ENCODE measurements at regions not wholly inside any gene's neighbourhood (a gene's known extent, or its start where the extent isn't known, plus 50 kb on each side); places are given as distances from the start of the nearest gene placed in this dataset.

- no peak for DNase-seq (ENCODE audit: extremely low spot score, unreplicated experiment)
- H3K27me3 Mint-ChIP-seq, result no peaks in the 10 kb centered on the region
- no peaks in the 10 kb centered on the region for H3K36me3 Mint-ChIP-seq
- H3K9me3 Mint-ChIP-seq, result peaks cover 4% of the 10 kb centered on the region
- no peak overlapping the region for H3K4me3 Mint-ChIP-seq
- H3K27ac Mint-ChIP-seq, result peak overlapping the region; percentile 27
- TF ChIP-seq, protein P1, sequence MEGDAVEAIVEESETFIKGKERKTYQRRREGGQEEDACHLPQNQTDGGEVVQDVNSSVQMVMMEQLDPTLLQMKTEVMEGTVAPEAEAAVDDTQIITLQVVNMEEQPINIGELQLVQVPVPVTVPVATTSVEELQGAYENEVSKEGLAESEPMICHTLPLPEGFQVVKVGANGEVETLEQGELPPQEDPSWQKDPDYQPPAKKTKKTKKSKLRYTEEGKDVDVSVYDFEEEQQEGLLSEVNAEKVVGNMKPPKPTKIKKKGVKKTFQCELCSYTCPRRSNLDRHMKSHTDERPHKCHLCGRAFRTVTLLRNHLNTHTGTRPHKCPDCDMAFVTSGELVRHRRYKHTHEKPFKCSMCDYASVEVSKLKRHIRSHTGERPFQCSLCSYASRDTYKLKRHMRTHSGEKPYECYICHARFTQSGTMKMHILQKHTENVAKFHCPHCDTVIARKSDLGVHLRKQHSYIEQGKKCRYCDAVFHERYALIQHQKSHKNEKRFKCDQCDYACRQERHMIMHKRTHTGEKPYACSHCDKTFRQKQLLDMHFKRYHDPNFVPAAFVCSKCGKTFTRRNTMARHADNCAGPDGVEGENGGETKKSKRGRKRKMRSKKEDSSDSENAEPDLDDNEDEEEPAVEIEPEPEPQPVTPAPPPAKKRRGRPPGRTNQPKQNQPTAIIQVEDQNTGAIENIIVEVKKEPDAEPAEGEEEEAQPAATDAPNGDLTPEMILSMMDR (conservative IDR thresholded peaks at IDR 0.05), result no peak
- no peaks in the 10 kb centered on the region for H3K4me1 Mint-ChIP-seq (ENCODE audit: unreplicated experiment)
These were observed 139.0 kb upstream of the MKLN1 start for GRCh38 chr7:131188367-131189339.

- Mint-ChIP-seq H3K4me1 (ENCODE audit: unreplicated experiment) (no peaks in the 10 kb centered on the region), H3K4me3 (no peak overlapping the region), H3K36me3 (no peaks in the 10 kb centered on the region), H3K27ac (no peak overlapping the region), H3K27me3 (no peaks in the 10 kb centered on the region), H3K9me3 (peaks cover 4% of the 10 kb centered on the region)
- no peak for DNase-seq (ENCODE audit: extremely low spot score, unreplicated experiment)
- TF ChIP-seq, protein P1 (conservative IDR thresholded peaks at IDR 0.05), result no peak
These were observed 138.2 kb upstream of the MKLN1 start for GRCh38 chr7:131189488-131189887.

GRCh38 chr7:131190146-131190545 is 137.5 kb upstream of the MKLN1 start:
- no peaks in the 10 kb centered on the region for H3K36me3 Mint-ChIP-seq
- H3K27me3 Mint-ChIP-seq, result no peaks in the 10 kb centered on the region
- TF ChIP-seq, protein P1 (conservative IDR thresholded peaks at IDR 0.05), result no peak
- no peaks in the 10 kb centered on the region for H3K4me1 Mint-ChIP-seq (ENCODE audit: unreplicated experiment)
- no peak overlapping the region for H3K27ac Mint-ChIP-seq
- no peak overlapping the region for H3K4me3 Mint-ChIP-seq
- DNase-seq (ENCODE audit: extremely low spot score, unreplicated experiment), result no peak
- H3K9me3 Mint-ChIP-seq, result peaks cover 4% of the 10 kb centered on the region

GRCh38 chr7:131190581-131190980 is 137.1 kb upstream of the MKLN1 start:
- H3K4me3 Mint-ChIP-seq, result no peak overlapping the region
- H3K9me3 Mint-ChIP-seq, result peaks cover 4% of the 10 kb centered on the region
- H3K27me3 Mint-ChIP-seq, result no peaks in the 10 kb centered on the region
- no peaks in the 10 kb centered on the region for H3K4me1 Mint-ChIP-seq (ENCODE audit: unreplicated experiment)
- H3K27ac Mint-ChIP-seq, result no peak overlapping the region
- TF ChIP-seq, protein P1 (conservative IDR thresholded peaks at IDR 0.05), result no peak
- DNase-seq (ENCODE audit: extremely low spot score, unreplicated experiment), result no peak
- no peaks in the 10 kb centered on the region for H3K36me3 Mint-ChIP-seq

DNA sequence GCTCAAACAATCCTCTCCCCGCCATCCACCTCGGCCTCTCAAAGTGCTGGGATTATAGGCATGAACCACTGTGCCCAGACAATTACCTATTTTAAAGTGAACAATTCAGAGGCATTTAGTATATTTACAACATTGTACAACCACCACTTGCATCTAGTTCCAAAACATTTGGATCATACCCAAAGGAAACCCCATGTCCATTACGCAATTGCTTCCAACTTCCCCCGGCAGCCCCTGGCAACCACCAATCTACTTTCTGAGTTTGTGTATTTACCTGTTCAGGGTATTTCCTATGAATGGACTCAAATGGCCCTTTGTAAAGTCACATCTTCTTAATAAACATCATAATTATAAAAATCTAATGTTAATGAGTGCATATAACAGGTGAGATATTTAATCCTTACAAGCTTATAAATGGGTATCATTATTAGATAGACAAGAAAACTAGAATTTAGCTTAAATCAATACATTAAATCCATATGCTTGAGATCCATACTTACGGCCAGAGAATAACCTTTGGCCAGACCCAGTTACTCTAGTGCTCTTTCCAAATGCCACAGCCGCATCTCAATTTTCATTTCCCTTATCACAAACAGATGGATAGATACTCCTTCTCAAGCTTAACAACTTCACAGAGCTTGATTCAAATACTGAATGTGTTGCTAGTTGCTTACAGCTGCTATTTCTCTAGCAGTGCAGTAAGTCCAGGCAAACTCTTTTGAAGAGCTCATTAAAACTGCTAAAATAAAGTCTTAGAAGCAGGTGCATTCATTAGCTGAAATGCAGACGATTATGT is 133.4 kb upstream of the MKLN1 start:
- Mint-ChIP-seq H3K27ac (no peak overlapping the region), H3K4me1 (ENCODE audit: unreplicated experiment) (no peaks in the 10 kb centered on the region), H3K36me3 (no peaks in the 10 kb centered on the region), H3K4me3 (no peak overlapping the region), H3K9me3 (no peaks in the 10 kb centered on the region), H3K27me3 (no peaks in the 10 kb centered on the region)
- TF ChIP-seq, protein P1 (conservative IDR thresholded peaks at IDR 0.05), result no peak
- DNase-seq (ENCODE audit: extremely low spot score, unreplicated experiment), result no peak
